ENCODE measurements at regions not wholly inside any gene's neighbourhood (a gene's known extent, or its start where the extent isn't known, plus 50 kb on each side); places are given as distances from the start of the nearest gene placed in this dataset.
"Not testable (repeated sequence)": the region's sequence is repeated elsewhere in the genome, so short reads cannot be mapped to it uniquely, and the experiment has no call there.

- no peak for DNase-seq (ENCODE audit: low spot score)
Measured at GRCh38 chr1:195197116-195197515, 1411.1 kb downstream of the KCNT2 start.

- no peak for DNase-seq (ENCODE audit: low spot score)
Measured at GRCh38 chr1:195195423-195196057, 1412.7 kb downstream of the KCNT2 start.

- no peak for DNase-seq (ENCODE audit: low spot score)
Measured at GRCh38 chr1:195193134-195193533, 1415.1 kb downstream of the KCNT2 start.

GRCh38 chr1:195188821-195189220 lies 1419.4 kb downstream of the KCNT2 start:
- no peak for DNase-seq (ENCODE audit: low spot score)

- no peak for DNase-seq (ENCODE audit: low spot score)
Measured at GRCh38 chr1:195186544-195186943, 1421.7 kb downstream of the KCNT2 start.

GRCh38 chr1:195185736-195186135 lies 1422.5 kb downstream of the KCNT2 start:
- no peak for DNase-seq (ENCODE audit: low spot score)

- DNase-seq (ENCODE audit: low spot score) = no peak
Measured at GRCh38 chr1:195185321-195185720, 1422.9 kb downstream of the KCNT2 start.

- no peak for DNase-seq (ENCODE audit: low spot score)
Measured at GRCh38 chr1:195173753-195174152, 1434.5 kb downstream of the KCNT2 start.

GRCh38 chr1:195159795-195160194 lies 1448.4 kb downstream of the KCNT2 start:
- not testable (repeated sequence) for DNase-seq (ENCODE audit: low spot score)

- no peak for DNase-seq (ENCODE audit: low spot score)
Measured at GRCh38 chr1:195158091-195158490, 1450.1 kb downstream of the KCNT2 start.

- DNase-seq (ENCODE audit: low spot score) = no peak
Measured at GRCh38 chr1:195153107-195153506, 1455.1 kb downstream of the KCNT2 start.

- no peak for DNase-seq (ENCODE audit: low spot score)
Measured at GRCh38 chr1:195150768-195151167, 1457.5 kb downstream of the KCNT2 start.

- DNase-seq (ENCODE audit: low spot score) = no peak
Measured at GRCh38 chr1:195141294-195141693, 1466.9 kb downstream of the KCNT2 start.

- DNase-seq (ENCODE audit: low spot score) = no peak
Measured at GRCh38 chr1:195130598-195130997, 1477.6 kb downstream of the KCNT2 start.

GRCh38 chr1:195122497-195122896 lies 1485.7 kb downstream of the KCNT2 start:
- no peak for DNase-seq (ENCODE audit: low spot score)

- no peak for DNase-seq (ENCODE audit: low spot score)
Measured at GRCh38 chr1:195113471-195113870, 1494.8 kb downstream of the KCNT2 start.

- no peak for DNase-seq (ENCODE audit: low spot score)
Measured at GRCh38 chr1:195105773-195106172, 1502.5 kb downstream of the KCNT2 start.

GRCh38 chr1:195105281-195105680 lies 1503.0 kb downstream of the KCNT2 start:
- no peak for DNase-seq (ENCODE audit: low spot score)

GRCh38 chr1:195097316-195097715 lies 1510.9 kb downstream of the KCNT2 start:
- no peak for DNase-seq (ENCODE audit: low spot score)

- no peak for DNase-seq (ENCODE audit: low spot score)
Measured at GRCh38 chr1:195096051-195096521, 1512.2 kb downstream of the KCNT2 start.

GRCh38 chr1:195085196-195085595 lies 1523.0 kb downstream of the KCNT2 start:
- DNase-seq (ENCODE audit: low spot score) = no peak

GRCh38 chr1:195082183-195082582 lies 1526.1 kb downstream of the KCNT2 start:
- DNase-seq (ENCODE audit: low spot score) = no peak

GRCh38 chr1:195076682-195077081 lies 1531.6 kb downstream of the KCNT2 start:
- no peak for DNase-seq (ENCODE audit: low spot score)

- no peak for DNase-seq (ENCODE audit: low spot score)
Measured at GRCh38 chr1:195075973-195076372, 1532.3 kb downstream of the KCNT2 start.
